SK-N-SH (cell line): ENCODE measurements at regions not wholly inside any gene's neighbourhood (a gene's known extent, or its start where the extent isn't known, plus 50 kb on each side); places are given as distances from the start of the nearest gene placed in this dataset.

ENCODE experiments used
- CTCF ChIP-seq: fragments of 200-600 bp; sonication (generic); IDR thresholded peaks from 2 replicates; pipeline ENCODE4 v1.6.1; 2017; ENCODE audit warnings: antibody characterized with exemption, mild to moderate bottlenecking, moderate library complexity
- IRF3 ChIP-seq: fragments of 150-350 bp; IDR thresholded peaks from 2 replicates; pipeline ENCODE4 v1.6.1; 2016; ENCODE audit warnings: mild to moderate bottlenecking, low read depth, low read length
- MAX ChIP-seq: IDR thresholded peaks from 2 replicates; pipeline ENCODE4 v1.4.0; 2012; ENCODE audit warnings: low read depth
- POLR2AphosphoS5 ChIP-seq: IDR thresholded peaks from 2 replicates; pipeline ENCODE4 v1.6.1; 2012; ENCODE audit warnings: low read depth, low read length
- RXRA ChIP-seq: IDR thresholded peaks from 2 replicates; pipeline ENCODE4 v1.4.0; 2012; ENCODE audit warnings: low read depth, mild to moderate bottlenecking, borderline replicate concordance
- USF2 ChIP-seq: fragments of 150-350 bp; IDR thresholded peaks from 2 replicates; pipeline ENCODE4 v1.6.1; 2017; ENCODE audit warnings: antibody characterized with exemption, low read length, low read depth, borderline replicate concordance
- ZBTB33 ChIP-seq: IDR thresholded peaks from 2 replicates; pipeline ENCODE4 v1.4.0; 2012; ENCODE audit warnings: low read depth, borderline replicate concordance

- no peak for TF ChIP-seq MAX
- no peak for TF ChIP-seq ZBTB33
- TF ChIP-seq CTCF = no peak
- no peak for TF ChIP-seq USF2
- TF ChIP-seq POLR2AphosphoS5 = no peak
- no peak for TF ChIP-seq IRF3
- TF ChIP-seq RXRA = no peak
These were observed 84.0 kb upstream of the ARAP3 start for GRCh38 chr5:141765896-141766551.
